ENCODE measurements at regions not wholly inside any gene's neighbourhood (a gene's known extent, or its start where the extent isn't known, plus 50 kb on each side); places are given as distances from the start of the nearest gene placed in this dataset.

- H2AFZ ChIP-seq (ENCODE audit: low read depth) = no peak overlapping the region
- no peak overlapping the region for H3K4me3 ChIP-seq (IDR thresholded peaks at IDR 0.05; ENCODE audit: insufficient read depth, low read depth, low read length)
- H3K9ac ChIP-seq = no peak overlapping the region
- no peaks in the 10 kb centered on the region for H3K27me3 ChIP-seq (ENCODE audit: insufficient read depth, low read depth)
- no peaks in the 10 kb centered on the region for H4K20me1 ChIP-seq (ENCODE audit: insufficient read depth)
- H3K4me2 ChIP-seq = no peak overlapping the region
- no peaks in the 10 kb centered on the region for H3K36me3 ChIP-seq (ENCODE audit: insufficient read depth)
- no peak overlapping the region for H3K27ac ChIP-seq
- H3K79me2 ChIP-seq (ENCODE audit: insufficient read depth, low read depth) = no peaks in the 10 kb centered on the region
- H3K4me1 ChIP-seq (ENCODE audit: low read depth, poor library complexity, severe bottlenecking) = no peaks in the 10 kb centered on the region
- TF ChIP-seq CTCF (conservative IDR thresholded peaks at IDR 0.05; ENCODE audit: low read depth, low read length) = no peak
Measured at GRCh38 chr3:146325170-146325569, 74.3 kb upstream of the PLSCR4 start.

- Histone ChIP-seq H3K4me3 (IDR thresholded peaks at IDR 0.05; ENCODE audit: insufficient read depth, low read depth, low read length) (no peak overlapping the region), H3K27ac (no peak overlapping the region), H3K4me2 (no peak overlapping the region), H3K79me2 (ENCODE audit: insufficient read depth, low read depth) (no peaks in the 10 kb centered on the region), H3K36me3 (ENCODE audit: insufficient read depth) (no peaks in the 10 kb centered on the region), H4K20me1 (ENCODE audit: insufficient read depth) (no peaks in the 10 kb centered on the region), H3K9ac (no peak overlapping the region), H2AFZ (ENCODE audit: low read depth) (no peak overlapping the region), H3K27me3 (ENCODE audit: insufficient read depth, low read depth) (no peaks in the 10 kb centered on the region), H3K4me1 (ENCODE audit: low read depth, poor library complexity, severe bottlenecking) (no peaks in the 10 kb centered on the region)
- no peak for TF ChIP-seq CTCF (conservative IDR thresholded peaks at IDR 0.05; ENCODE audit: low read depth, low read length)
Measured at GRCh38 chr3:146322216-146322817, 71.4 kb upstream of the PLSCR4 start.

- Histone ChIP-seq H3K79me2 (ENCODE audit: insufficient read depth, low read depth) (no peaks in the 10 kb centered on the region), H3K27me3 (ENCODE audit: insufficient read depth, low read depth) (no peaks in the 10 kb centered on the region), H2AFZ (ENCODE audit: low read depth) (no peak overlapping the region), H3K4me3 (IDR thresholded peaks at IDR 0.05; ENCODE audit: insufficient read depth, low read depth, low read length) (no peak overlapping the region), H3K27ac (no peak overlapping the region), H3K4me2 (no peak overlapping the region), H3K9ac (no peak overlapping the region), H4K20me1 (ENCODE audit: insufficient read depth) (no peaks in the 10 kb centered on the region), H3K4me1 (ENCODE audit: low read depth, poor library complexity, severe bottlenecking) (no peaks in the 10 kb centered on the region), H3K36me3 (ENCODE audit: insufficient read depth) (no peaks in the 10 kb centered on the region)
- TF ChIP-seq CTCF (conservative IDR thresholded peaks at IDR 0.05; ENCODE audit: low read depth, low read length) = no peak
Measured at GRCh38 chr3:146314871-146315270, 64.0 kb upstream of the PLSCR4 start.

GRCh38 chr3:146313746-146314111 is 62.8 kb upstream of the PLSCR4 start:
- H3K79me2 ChIP-seq (ENCODE audit: insufficient read depth, low read depth) = no peaks in the 10 kb centered on the region
- H3K4me1 ChIP-seq (ENCODE audit: low read depth, poor library complexity, severe bottlenecking) = no peaks in the 10 kb centered on the region
- no peaks in the 10 kb centered on the region for H4K20me1 ChIP-seq (ENCODE audit: insufficient read depth)
- no peak overlapping the region for H3K27ac ChIP-seq
- H3K36me3 ChIP-seq (ENCODE audit: insufficient read depth) = no peaks in the 10 kb centered on the region
- no peak overlapping the region for H3K4me3 ChIP-seq (IDR thresholded peaks at IDR 0.05; ENCODE audit: insufficient read depth, low read depth, low read length)
- no peak overlapping the region for H2AFZ ChIP-seq (ENCODE audit: low read depth)
- no peak for TF ChIP-seq CTCF (conservative IDR thresholded peaks at IDR 0.05; ENCODE audit: low read depth, low read length)
- H3K27me3 ChIP-seq (ENCODE audit: insufficient read depth, low read depth) = no peaks in the 10 kb centered on the region
- H3K4me2 ChIP-seq = no peak overlapping the region
- H3K9ac ChIP-seq = no peak overlapping the region

Measured in KMS-11 (cell line).